ENCODE measurements at regions not wholly inside any gene's neighbourhood (a gene's known extent, or its start where the extent isn't known, plus 50 kb on each side); places are given as distances from the start of the nearest gene placed in this dataset.

GRCh38 chr9:31520301-31521085 is 864.0 kb upstream of the ACO1 start:
- TF ChIP-seq, protein P1, sequence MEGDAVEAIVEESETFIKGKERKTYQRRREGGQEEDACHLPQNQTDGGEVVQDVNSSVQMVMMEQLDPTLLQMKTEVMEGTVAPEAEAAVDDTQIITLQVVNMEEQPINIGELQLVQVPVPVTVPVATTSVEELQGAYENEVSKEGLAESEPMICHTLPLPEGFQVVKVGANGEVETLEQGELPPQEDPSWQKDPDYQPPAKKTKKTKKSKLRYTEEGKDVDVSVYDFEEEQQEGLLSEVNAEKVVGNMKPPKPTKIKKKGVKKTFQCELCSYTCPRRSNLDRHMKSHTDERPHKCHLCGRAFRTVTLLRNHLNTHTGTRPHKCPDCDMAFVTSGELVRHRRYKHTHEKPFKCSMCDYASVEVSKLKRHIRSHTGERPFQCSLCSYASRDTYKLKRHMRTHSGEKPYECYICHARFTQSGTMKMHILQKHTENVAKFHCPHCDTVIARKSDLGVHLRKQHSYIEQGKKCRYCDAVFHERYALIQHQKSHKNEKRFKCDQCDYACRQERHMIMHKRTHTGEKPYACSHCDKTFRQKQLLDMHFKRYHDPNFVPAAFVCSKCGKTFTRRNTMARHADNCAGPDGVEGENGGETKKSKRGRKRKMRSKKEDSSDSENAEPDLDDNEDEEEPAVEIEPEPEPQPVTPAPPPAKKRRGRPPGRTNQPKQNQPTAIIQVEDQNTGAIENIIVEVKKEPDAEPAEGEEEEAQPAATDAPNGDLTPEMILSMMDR (IDR thresholded peaks at IDR 0.05; ENCODE audit: low read depth, low read length, poor library complexity, severe bottlenecking) = no peak
- TF ChIP-seq EZH2phosphoT487 (IDR thresholded peaks at IDR 0.05; ENCODE audit: borderline replicate concordance, low read length) = no peak

Data from DOHH2 (cell line).